DND-41 (cell line): ENCODE measurements at regions not wholly inside any gene's neighbourhood (a gene's known extent, or its start where the extent isn't known, plus 50 kb on each side); places are given as distances from the start of the nearest gene placed in this dataset.

Experiments used
- CTCF ChIP-seq: IDR thresholded peaks from 2 replicates; pipeline ENCODE4 v1.5.1; 2012; ENCODE audit warnings: borderline replicate concordance, low read length, moderate library complexity, mild to moderate bottlenecking; ENCODE audit not compliant: poor library complexity, severe bottlenecking; ENCODE audit errors: extremely low read depth
- EZH2 ChIP-seq: IDR thresholded peaks from 3 replicates; pipeline ENCODE4 v1.6.1; 2012; ENCODE audit warnings: borderline replicate concordance, low read depth, mild to moderate bottlenecking, moderate library complexity, low read length, inconsistent platforms; ENCODE audit not compliant: severe bottlenecking

- TF ChIP-seq CTCF (no peak), EZH2 (no peak)
These were observed 272.8 kb upstream of the CPEB2 start for GRCh38 chr4:14729282-14730000.
